HG03460 (cell line): ENCODE measurements at regions not wholly inside any gene's neighbourhood (a gene's known extent, or its start where the extent isn't known, plus 50 kb on each side); places are given as distances from the start of the nearest gene placed in this dataset.
"Not testable (repeated sequence)": the region's sequence is repeated elsewhere in the genome, so short reads cannot be mapped to it uniquely, and the experiment has no call there.

Experiments
- ATAC-seq: cut with Tn5 transposase; IDR thresholded peaks from one replicate; pipeline ENCODE4 v1.9.1; 2021; ENCODE audit not compliant: unreplicated experiment

DNA sequence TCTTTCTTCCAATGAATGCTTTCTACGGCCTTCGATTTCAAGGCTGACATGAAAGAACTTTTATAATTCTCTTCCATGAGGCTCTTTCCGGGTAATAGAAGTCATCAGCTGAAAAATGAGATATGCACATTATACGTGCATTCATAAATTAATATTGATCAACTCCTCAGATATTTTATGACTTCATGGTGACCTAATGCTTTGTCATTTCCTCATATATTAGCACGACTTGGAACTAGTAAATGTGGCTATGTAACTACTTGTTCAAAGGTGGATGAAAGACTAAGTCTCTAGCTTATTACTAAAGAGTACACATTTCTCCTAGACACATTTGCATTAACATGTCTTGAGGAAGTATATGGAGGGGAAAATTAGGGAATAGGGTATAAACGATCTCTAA lies 168.8 kb downstream of the HDGFL1 start:
- no peak for ATAC-seq

DNA sequence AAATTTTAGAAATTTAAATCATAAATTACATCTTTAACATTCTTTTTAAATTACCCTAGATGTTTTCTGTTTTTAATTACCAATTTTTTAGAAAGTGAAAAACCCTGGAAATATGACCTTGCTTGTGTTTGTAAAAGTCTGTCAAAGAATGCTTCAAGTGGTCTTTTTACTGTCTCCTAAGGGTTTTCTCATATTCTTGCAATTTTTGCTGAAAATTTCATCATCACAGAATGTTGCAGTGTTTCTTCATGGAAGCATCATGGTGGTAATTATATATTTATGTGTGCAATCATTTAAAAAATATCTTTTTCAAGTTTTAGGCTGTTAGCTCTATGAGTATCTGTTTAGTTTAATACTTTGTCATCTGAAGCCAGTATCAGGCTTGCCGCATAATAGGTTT lies 178.2 kb downstream of the HDGFL1 start:
- no peak for ATAC-seq

DNA sequence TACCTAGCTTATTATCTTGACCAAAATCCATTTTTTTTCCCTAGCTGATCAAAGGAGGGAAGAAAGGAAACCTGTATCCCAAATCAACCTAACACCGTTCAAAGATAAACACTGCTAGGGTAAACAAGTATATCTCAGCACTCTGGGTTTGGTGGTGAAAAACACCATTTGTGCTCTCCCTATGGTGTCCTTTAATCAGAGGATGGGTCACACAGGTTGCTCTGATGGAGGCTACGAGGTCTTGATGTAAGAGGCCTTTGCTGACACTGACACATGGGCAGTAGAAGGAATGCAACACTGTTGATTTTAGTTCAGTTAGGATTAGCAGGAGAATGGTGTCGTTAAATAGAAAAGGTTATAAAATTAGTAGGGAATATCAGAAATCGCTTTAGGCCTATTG lies 179.3 kb downstream of the HDGFL1 start:
- no peak for ATAC-seq

DNA sequence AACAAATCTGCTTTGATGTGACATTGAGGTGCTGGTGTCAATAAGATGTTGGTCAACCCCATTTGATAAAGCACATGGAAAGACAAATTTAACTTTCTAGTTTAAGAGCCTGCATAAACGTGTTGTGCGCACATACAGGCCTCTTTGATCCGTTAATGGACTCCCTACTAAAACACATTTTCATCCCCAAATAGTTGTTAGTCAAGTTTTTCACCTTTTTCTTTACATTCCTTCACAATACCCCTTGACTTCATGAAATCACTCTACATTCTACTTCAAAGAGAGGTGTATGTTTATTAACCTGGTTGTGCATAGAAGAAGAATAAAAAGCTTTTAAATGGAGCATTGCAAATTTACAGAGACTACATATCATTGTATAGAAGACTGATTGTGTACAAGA lies 180.3 kb downstream of the HDGFL1 start:
- ATAC-seq, result no peak

DNA sequence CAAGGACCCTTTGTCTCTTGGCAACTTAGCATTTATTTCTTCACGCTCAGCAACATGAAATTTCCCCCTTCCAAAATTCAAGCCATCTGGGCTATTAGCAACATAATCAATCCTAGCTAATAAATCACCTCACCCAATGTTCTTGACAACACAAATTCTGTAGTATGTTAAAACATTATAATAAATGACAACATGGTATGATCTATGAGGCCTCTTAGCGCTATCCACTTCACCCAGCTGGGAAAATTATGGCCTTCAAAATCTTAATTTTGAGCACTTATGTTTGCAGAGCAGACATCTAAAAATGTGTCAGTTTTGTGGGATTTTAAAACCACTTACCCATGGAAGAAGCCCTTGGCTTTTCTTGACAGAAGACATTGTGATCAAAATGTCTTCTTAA lies 181.9 kb downstream of the HDGFL1 start:
- no peak for ATAC-seq

DNA sequence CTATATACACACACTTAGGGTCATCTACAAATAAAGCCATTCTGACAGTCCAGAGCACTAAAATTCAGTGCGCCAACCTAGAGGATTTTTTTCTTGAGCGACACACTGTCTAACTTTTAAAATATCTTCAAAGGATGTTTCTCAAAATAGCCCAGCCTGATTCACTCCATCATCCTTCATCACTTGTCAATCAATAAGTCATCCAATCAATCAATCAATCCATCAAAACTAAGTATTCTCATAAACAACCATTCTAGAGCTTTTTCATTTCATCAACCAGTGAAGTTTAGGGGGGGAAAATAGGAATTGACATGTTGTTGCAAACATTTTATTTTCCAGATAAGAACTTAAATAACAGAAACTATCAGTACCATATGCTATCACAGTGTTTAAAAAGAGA lies 183.2 kb downstream of the HDGFL1 start:
- ATAC-seq, result no peak

DNA sequence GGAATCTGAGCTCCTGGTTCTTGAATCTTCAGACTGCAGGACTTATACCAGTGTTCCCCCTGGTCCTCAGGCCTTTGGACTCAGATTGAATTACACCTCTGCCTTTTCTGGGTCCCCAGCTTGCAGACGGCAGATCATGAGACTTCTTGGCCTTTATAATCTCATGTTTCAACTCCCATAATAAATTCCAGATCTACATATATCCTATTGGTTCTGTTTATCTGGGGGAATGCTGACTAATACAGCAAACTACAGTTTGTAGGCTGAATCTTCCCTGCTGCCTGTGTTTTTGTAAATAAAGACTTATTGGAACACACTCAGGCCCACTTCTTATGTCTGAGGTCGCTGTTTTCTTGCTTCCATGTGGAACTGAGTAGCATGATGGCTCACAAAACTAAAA lies 184.7 kb downstream of the HDGFL1 start:
- no peak for ATAC-seq

DNA sequence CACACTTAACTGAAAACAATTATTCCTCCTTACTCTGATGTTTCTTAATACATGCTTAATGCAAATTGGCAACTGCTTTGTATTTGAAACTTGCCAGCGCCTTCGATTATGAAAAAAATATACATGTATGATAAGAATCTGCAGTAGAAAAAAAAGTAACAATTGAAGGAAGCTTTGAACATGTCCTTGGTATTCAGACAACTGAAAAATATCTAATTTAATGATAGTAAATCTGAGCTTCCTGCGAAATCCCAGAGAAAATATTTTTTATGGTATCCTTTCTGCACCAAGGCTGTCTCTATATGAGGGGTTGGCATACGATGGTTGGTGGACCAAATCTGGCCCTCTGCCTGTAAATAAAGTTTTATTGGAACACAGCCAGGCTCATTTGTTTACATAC lies 186.2 kb downstream of the HDGFL1 start:
- no peak for ATAC-seq

DNA sequence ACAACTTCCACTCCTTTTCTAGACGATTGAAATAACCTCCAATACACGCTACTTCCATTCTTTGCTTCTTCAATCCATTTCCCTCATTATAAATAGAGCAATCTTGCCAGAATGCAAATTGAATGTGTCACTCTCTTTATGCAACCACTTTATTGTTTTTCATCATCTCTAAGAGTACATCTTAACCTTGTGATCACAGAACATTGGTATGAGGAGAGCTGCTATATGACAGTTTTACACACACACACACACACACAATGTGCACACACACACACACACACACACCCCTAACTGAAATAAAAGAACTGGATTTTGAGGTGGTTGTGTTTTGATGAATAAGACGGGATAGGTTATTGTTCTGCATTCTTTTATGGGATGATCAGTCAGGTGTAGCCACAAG lies 187.0 kb downstream of the HDGFL1 start:
- ATAC-seq, result no peak

DNA sequence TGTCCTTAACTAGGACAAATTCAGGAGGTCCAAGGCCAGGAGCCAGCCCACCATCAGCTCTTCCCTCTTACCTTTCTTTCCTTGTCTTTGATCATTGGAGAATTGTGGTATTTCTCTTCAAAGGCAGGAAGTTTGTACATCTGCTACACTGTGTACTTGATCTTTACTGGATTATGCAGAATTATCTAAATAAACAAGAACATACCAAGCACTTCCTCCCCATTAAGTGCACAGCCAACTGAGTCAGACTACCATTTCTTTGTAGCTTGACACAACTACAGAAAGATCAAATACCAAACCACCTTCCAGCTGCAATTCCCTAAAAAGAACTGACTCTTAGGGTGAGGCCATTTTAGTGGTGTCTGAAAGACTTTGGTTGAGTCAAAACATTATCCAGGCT lies 195.1 kb downstream of the HDGFL1 start:
- no peak for ATAC-seq

DNA sequence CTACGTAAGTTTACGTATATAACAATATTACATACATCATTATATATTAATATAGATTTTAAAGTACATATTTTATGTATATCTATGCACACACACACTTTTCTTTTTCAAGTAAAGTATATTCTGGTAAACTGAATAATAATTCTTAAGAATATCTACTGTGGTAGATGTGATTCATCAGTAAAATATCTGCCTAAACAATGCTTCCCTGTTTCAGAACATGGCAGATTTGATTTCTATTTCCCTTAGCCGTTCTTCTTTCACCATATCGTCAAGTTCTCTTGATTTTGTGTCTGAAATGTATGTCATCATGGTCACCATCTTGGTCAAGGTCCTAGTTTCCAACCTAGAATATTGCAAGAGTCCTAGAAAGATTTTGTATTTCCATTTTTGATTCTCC lies 195.6 kb downstream of the HDGFL1 start:
- ATAC-seq, result no peak

DNA sequence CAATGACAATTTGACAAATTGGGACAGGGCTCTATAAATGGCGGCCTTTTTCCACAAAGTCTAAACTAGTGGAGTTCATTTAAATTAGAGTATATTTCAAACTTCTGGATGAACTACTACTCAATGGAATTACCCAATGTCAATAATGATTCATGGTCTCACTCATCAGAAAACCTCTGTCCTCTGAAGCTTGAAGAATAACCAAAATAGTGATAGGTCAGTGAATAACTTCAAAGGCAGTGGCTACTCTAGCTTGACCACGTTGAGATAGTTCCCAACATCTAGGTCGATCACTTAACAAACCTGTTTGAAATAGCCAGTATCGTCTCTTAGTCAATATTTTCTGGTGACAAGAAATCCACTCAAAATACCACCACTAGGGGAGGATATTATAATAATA lies 197.6 kb downstream of the HDGFL1 start:
- ATAC-seq, result no peak

DNA sequence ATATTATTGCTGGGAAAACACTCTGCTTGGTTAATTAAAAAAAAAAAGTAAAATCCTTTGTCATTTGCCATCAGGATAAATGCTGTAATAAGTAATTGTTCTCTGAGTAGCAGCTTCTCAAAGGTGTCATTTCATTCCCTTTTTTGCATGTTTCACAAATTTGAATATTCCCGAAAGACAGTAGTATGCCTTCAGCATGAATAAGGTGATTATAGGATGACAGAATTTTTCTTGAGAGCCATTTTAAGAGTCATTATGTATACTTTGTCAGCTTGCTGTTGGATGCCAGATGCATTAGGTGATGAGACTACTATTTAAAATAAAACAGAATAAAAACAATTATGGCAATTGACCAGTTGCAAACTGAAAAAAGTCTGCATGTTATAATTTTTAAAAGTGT lies 200.7 kb downstream of the HDGFL1 start:
- no peak for ATAC-seq

DNA sequence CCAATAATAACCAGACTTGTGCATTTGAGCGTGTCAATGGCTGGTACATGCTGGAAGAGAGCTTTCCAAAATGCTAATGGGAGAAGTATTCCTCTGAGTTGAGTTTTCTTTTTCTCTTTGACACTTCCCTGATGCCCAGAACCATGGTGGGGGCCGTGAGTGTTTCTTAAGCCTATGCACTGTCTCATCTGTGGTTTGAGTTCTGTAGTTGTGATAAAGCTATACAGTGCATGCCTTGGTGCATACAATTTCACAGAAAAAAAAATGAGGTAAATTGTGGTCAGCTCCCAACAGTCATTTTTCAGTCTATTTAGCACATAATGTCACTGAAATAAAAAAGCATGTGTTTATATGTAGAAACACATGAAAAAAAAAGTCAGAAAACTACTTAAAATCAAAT lies 204.8 kb downstream of the HDGFL1 start:
- no peak for ATAC-seq

DNA sequence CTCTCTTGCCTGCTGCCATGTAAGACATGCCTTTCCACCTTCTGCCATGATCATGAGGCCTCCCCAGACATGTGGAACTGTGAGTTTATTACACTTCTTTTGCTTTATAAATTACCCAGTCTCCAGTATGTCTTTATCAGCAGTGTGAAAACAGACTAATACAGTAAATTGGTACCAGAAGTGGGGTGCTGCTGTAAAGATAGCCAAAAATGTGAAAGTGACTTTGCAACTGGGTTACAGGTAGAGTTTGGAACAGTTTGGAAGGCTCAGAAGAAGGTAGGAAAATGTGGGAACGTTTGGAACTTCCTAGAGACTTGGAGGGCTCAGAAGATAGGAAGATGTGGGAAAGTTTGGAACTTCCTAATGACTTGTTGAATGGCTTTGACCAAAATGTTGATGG lies 209.1 kb downstream of the HDGFL1 start:
- not testable (repeated sequence) for ATAC-seq

DNA sequence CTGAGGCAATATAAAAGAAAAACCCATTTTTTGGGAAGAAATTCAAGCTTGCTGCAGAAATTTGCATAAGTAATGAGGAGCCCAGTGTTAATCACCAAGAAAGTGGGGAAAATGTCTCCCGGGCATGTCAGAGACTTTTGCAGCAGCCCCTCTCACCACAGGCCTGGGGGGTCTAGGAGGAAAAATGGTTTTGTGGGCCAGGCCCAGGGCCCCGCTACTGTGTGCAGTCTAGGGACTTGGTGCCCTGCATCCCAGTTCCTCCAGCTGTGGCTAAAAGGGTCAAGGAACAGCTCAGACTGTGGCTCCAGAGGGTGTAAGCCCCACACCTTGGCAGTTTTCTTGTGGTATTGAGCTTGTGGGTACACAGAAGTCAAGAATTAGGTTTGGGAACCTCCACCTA lies 209.7 kb downstream of the HDGFL1 start:
- no peak for ATAC-seq

DNA sequence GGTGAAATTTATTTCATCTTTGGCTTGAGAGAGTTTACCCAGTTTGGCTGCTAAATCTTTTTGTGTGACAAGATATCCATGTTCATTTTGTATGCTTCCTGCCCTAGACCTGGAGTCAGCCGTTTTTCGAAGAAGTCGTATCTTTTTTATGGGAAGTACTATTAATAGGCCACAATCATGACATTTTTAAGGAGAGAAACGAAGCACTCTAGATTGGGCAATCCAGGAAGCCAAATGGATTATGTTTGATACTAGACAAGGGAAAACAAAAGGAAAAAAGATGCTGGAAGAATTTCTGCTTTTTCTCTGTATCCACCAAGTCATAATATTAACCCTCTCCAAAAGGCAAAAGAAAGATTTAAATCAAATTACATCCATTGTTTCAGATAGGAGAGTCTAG lies 214.6 kb downstream of the HDGFL1 start:
- ATAC-seq, result no peak

DNA sequence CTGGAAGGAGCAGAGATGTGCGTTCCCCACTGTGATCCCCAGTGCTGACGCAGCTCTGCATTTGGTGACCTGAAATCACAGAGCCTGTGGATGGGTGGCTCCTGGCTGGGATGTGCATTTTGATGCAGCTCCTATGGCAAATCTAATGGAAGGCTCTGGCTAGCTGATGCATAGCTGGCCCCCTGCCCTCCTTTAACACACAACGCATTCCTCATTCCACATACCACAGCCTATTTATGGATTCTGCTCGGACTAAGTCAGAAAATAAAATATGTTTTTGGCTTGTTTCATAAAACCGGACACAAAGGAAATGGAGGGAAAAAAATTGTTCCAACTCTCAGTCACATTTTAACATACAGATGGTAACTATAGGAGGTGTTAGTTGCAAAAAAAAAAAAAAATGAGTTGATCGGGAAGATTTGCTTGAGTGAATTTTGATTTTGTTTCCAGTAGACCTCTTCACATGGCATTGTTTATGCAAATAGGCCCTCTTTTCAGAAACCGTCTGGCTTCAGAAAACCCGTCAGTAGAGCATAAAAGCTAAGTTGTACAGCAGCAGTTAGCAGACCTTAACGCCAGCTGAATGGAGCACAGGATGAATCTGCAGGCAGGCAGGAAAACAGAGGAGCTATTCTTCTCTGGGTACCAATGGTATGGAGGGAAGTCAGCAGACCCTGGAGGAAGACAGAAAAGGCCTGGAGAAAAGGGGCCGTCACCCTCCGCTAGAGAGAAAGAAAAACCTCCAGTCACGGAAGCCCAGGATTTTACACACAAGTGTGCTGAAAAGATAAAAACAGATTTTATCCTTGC lies 215.4 kb downstream of the HDGFL1 start:
- no peak for ATAC-seq

DNA sequence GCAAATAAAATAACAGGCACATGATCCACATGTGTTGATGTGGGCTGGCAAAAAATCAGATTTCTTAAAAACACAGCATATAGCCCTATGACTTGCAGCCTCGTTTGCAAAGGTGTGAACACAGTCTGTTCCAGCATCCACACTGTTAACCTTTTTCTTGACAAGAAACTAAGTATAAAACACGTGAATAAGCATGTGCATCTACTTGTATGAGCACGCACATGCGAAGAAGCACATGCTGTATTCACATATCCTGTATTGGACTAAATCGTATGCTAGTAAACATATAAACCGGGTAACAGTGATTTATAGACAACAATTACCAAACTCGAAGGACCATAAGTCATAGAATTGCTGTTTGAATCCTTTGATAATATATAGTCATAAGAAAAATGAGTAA lies 218.7 kb downstream of the HDGFL1 start:
- no peak for ATAC-seq

DNA sequence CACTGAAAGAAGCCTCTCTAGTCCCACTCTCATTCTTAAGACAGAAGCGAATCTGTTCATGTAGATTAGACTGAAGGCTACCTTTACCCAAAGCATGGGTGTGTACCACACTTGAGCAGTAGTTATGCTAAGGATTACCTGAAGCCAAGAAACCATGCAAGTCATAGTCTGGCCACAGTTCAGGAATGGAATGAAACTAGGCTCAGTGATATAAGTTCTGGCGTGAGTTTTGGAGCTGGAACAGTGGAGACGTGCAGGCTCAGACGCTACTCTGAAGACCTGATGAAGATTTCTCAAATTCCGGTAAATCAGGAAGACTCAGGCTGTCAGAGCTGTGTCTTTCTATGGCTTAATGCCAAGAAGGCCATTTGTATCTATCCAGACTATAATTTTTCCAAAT lies 219.9 kb downstream of the HDGFL1 start:
- no peak for ATAC-seq

DNA sequence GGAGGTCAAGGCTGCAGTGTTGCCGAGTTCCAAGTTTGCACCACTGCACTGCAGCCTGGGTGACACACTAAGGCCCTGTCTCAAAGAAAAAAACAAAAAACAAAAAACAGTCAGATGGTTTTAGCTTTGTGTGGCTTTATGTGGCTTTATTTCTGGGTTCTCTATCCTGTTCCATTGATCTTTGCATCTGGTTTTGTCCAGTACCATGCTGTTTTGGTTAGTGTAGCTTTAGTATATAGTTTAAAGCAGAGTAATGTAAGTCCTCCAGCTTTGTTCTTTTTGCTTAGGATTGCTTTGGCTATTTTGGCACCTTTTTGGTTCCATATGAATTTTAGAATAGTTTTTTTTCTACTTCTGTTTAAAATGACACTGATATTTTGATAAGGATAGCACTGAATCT lies 225.5 kb downstream of the HDGFL1 start:
- ATAC-seq, result no peak

DNA sequence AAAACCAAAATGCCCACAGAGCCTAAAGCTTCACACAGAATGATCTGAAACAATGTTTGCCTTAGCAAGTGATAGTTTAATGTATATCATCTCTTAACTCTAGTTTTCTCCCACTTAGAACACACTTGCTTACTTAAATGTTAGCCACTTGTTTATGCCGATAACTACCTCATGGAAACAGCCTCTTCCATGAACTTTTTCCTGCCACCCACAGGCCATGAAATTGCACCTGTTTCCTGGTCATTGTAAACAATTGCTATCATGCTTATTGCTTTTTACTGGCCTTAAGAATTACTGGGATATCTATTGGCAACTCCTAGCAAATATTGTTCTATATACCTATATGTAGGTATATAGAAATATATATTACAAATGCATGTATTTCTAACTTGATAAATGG lies 231.1 kb downstream of the HDGFL1 start:
- no peak for ATAC-seq

DNA sequence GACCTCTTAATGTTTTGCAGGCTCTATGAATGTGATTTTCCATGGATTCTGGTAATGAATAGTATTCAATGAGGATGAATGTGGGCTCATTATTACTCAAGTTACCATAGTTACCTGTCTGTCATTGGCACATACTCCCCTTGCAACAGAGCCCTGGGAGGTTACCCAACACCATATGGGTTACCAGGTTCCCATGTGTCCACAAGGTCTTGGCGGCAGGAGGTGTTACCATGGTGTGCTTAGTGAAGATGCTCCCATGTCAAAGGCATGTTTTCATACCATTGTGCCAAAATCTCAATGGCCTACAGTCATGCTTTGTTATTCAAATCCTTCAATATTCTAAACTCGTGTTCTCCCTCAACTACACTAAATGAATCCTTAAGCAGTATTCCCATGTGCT lies 232.5 kb downstream of the HDGFL1 start:
- no peak for ATAC-seq
